GM18867 (cell line): ENCODE measurements at regions not wholly inside any gene's neighbourhood (a gene's known extent, or its start where the extent isn't known, plus 50 kb on each side); places are given as distances from the start of the nearest gene placed in this dataset.

ENCODE experiments used
- ATAC-seq: cut with Tn5 transposase; IDR thresholded peaks from one replicate; pipeline ENCODE4 v1.9.1; 2021; ENCODE audit warnings: mild to moderate bottlenecking, moderate library complexity; ENCODE audit not compliant: unreplicated experiment

DNA sequence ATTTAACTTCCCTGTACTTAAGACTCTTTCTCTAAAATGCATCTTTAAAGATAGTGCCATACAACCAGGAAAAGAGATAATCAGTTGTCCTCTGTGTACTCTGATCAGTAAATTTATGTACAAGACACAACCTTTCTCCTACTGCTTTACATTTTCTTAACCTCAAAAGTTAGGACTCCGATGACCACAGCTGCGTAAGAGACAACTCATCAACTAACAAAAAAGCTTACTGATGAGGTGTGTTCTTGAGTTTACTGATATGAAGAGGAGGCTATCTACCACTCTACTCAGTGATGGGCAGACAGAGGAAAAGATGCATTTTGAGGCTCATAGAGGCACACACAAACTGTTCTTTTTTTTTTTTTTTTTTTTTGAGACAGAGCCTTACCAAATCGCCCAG lies 71.4 kb upstream of the HIF1A start:
- no peak for ATAC-seq

DNA sequence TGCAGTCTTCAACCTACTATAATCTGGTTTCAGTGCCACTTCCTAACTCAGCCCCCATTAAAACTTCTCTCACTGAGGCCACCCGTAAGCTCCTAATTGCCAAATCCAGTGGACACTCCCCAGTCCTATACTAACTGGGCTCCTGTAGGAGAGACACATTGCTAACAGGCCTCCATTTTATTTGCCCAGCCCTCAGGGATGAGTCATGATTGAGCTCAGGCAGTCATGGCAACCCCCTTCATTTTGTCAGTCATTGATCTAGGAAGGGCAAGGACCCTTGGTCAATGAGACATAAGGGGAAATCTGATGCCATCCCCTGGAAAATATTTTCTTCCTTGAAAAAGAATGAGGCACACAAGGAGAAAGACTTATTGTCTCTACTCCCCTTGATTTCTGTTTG lies 70.1 kb upstream of the HIF1A start:
- no peak for ATAC-seq

DNA sequence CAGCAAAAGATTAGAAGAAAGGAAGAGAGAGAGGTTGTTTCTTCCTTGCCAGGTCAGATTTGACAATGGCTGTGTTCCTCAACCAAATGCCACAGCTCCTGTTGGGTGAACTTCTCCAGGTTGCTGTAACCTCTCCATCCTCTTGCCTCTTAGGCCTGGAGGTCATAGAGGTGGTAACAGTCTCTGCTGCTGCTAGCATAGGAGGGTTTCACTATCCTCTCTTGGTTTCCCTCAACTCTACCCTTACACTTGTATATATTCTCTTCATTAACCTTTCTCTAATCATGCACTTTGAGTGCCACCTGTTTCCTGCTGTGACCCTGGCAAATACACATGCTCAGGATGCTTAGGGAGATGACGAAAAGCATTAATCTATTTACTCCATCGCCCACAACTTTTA lies 67.7 kb upstream of the HIF1A start:
- no peak for ATAC-seq

GRCh38 chr14:61628016-61628725 lies 67.1 kb upstream of the HIF1A start:
- no peak for ATAC-seq

DNA sequence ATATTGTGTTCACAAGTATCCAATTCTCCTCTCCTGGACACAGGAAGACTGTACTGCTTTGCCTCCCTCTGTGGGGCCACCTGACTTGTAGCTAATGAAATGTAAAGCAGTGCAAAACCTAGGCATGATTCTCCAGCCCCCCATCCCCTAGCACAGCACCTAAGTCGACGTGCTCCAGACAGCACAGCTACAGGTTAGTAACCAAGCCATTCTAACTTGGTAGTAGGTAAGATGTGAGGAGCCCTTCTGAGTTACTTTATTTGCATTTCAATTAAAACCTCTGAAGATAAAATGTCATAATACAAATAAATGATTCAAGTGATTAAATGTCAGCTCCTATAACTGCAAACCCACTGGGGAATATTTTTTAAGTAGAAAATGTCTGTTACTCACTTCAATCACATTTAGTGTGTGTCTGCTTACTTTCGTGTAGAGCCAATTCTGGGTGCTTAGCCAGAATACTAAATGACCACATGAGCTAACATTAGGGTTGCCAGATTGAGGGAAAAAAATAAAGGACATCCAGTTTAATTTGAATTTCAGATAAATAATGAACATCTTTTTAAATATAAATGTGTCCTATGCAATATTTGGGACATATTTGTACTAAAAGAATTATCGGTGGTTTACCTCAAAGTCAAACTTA lies 64.8 kb upstream of the HIF1A start:
- no peak for ATAC-seq

DNA sequence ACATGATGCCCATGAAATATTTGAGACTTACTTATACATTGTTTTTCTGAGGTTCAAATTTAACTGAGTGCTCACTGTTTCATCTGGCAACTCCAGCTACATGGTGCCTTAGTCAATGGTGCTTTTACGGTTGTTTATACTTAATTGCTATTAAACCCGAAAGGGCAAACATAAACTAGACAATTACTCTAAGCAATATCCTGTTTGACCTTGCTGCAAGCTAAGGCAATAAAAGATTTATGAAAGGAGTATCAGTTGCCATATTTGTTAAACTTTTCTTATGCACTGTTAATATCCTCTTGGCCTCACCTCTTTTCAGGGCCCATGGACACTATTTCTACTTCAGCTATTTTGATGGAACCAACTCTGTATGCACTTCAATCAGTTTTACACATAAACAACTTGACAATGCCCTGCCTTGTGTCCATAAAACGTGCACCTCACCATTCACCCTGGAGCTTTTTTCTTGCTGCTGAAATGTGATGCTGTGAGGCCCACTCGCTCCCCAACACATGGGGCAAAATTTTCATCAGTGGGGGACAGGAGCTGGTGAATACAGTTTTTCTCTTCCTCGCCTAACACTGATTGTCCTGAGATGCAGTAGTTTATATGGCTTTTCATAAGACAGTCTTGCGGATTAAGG lies 64.1 kb upstream of the HIF1A start:
- ATAC-seq: no peak

GRCh38 chr14:61632401-61632800 lies 62.9 kb upstream of the HIF1A start:
- ATAC-seq: no peak

- no peak for ATAC-seq
These were observed 62.5 kb upstream of the HIF1A start for GRCh38 chr14:61632807-61633206.

DNA sequence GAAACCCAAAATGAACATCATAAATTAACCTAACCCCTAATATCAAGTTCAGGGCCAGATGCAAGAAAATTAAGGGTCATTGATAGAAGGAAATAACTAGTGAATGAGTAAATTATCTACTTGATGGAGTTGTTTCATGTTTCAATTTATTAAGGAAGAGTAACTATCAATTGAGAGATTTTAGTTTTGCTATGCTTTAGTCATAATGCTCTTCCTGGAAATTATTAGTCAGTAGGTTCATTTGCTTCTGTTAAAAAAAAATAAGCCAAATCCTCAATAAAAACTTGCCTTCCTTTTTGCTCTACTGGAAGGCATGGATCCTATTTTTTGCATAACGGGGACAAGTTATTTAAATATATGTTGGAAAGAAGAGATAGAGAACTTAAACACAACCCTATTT lies 59.0 kb upstream of the HIF1A start:
- ATAC-seq: no peak

- no peak for ATAC-seq
These were observed 58.5 kb upstream of the HIF1A start for GRCh38 chr14:61636779-61637178.

DNA sequence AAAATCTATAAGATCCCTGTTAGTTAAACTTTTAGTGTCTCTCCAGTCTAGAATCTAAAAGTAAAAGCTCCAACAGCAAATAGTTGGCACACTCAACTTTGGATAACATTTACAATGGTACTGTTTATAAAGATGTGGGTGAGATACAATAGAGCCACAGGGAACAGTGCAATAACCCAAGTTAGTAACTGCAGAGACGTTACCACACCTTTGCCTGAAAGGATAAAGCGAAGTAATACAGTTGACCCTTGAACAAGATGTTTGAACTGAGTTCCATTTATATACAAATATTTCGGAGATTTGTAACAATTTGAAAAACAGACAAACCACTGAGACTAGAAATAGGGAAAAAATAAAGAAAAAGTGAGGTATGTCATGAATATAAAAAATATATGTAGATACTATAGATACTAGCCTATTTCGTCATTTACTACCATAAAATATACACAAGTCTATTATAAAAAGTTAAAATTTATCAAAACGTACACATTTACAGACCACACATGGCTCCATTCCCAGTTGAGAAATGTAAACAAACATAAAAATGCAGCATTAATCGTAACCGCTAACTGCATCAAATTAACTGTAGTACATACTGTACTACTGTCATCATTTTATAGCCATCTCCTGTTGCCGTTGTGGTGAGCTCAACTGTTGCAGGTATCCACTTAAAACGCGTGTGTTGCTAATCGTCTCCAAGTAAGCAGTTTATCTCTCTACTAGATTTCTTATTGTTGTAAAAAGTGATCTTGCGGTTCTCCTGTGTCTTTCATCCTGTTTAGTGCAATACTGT lies 56.5 kb upstream of the HIF1A start:
- ATAC-seq: no peak

DNA sequence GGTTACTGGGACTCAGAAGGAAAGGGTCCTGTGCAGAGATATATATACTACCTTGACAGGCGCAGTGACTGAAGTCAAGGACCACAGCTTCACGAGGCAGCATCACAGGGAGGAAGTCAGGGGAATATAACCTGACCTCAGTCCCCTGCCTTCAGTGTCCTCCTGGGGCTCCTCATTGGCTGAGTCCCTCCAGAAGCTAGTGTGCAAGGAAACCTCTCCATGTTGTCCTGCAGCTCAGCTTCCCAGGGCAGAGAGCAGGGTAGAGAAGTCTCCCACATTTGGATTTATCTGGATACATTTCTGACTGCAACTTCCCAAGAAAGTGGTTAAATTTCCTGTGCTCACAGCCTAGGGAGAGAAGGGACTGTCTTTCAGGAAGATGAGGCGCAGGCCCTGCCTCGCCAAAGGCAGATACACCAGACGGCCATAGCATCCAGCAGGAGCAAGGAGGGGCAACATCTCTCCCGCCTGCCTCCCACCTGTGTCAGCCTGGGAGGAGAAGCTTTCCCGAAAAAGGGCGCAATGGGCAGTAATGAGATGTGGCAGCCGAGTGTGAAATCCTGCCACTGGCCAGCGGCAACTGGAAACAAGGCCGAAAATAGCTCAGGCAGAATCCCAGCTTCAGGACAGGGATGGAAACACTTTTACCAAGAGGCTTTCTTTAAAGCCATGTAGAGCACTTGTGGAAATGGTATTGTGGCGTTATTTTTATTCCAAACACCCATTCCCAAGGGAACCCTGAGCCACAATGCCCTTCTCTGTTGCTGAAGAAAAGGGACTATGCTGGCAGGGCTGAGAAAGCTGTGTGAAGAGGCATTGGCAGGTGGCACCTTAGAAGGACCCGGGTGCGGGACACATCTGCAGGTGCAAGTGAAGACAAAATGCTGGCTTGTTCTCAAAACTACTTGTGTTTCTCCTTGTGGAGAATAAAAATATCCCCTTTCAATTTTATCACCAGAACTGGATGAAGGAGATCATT lies 54.9 kb upstream of the HIF1A start:
- no peak for ATAC-seq

- ATAC-seq: no peak
These were observed 53.2 kb upstream of the HIF1A start for GRCh38 chr14:61641914-61642613.

- ATAC-seq: no peak
These were observed 52.7 kb upstream of the HIF1A start for GRCh38 chr14:61642614-61642982.

GRCh38 chr14:61643555-61643954 lies 51.8 kb upstream of the HIF1A start:
- no peak for ATAC-seq

DNA sequence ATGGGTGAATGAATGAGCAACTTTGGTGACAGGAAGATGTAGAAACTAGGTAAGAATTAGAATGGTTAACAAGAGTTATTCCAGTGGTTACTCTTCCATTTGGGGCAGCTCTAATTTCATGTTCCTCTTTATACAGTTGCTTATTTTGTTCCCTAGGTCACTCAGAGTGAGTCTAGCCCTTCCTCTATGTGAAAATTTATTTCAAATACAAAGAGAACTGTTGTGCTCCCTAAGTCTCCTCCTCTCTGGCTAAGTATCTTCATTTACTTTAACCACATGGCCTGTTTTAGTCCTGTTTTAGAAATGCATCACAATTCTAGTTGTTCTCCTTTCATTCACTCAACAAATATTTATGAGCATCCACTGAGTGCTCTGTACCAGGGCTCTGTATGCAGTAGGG lies 51.1 kb upstream of the HIF1A start:
- ATAC-seq: no peak

- ATAC-seq: peak; percentile 94
These were observed 50.5 kb upstream of the HIF1A start for GRCh38 chr14:61644834-61645233.

- ATAC-seq: no peak
These were observed 50.1 kb upstream of the HIF1A start for GRCh38 chr14:61645247-61645646.
